ENCODE measurements at regions not wholly inside any gene's neighbourhood (a gene's known extent, or its start where the extent isn't known, plus 50 kb on each side); places are given as distances from the start of the nearest gene placed in this dataset.

- Mint-ChIP-seq H3K36me3 (ENCODE audit: low read depth) (no peaks in the 10 kb centered on the region), H3K4me1 (ENCODE audit: low read depth) (no peaks in the 10 kb centered on the region), H3K4me3 (no peak overlapping the region), H3K27ac (no peak overlapping the region), H3K27me3 (no peaks in the 10 kb centered on the region), H3K9me3 (peaks cover under 1% of the 10 kb centered on the region)
- POLR2A ChIA-PET = no interaction called here
- no peak overlapping the region for H3K4me3 ChIP-seq (ENCODE audit: low read length)
- DNase-seq (no peak), ATAC-seq (ENCODE audit: poor library complexity) (no peak)
- no peak for TF ChIP-seq CTCF (IDR thresholded peaks at IDR 0.05)
- H3K9me3 ChIP-seq (ENCODE audit: control insufficient read depth in 1 of 2, insufficient read depth in 1 of 2, low read length in 2 of 2) = peaks cover 0 to 5% of the 10 kb centered on the region in 2 experiments
- intact Hi-C loops (cut with DNase I, micrococcal nuclease) = no loop called here
- H3K36me3 ChIP-seq (ENCODE audit: insufficient read depth, low read length) = no peaks in the 10 kb centered on the region
- H3K4me1 ChIP-seq (ENCODE audit: insufficient read depth, low read length) = no peaks in the 10 kb centered on the region
- no peak overlapping the region for H3K27ac ChIP-seq (ENCODE audit: low read depth in 1 of 2, low read length in 2 of 2)
- H3K27me3 ChIP-seq (ENCODE audit: control insufficient read depth in 1 of 2, insufficient read depth in 2 of 2, low read length in 2 of 2) = no peaks in the 10 kb centered on the region
- CTCF ChIA-PET = no interaction called here
Measured at GRCh38 chr13:37934339-37935191, 65.0 kb upstream of the TRPC4 start.

DNA sequence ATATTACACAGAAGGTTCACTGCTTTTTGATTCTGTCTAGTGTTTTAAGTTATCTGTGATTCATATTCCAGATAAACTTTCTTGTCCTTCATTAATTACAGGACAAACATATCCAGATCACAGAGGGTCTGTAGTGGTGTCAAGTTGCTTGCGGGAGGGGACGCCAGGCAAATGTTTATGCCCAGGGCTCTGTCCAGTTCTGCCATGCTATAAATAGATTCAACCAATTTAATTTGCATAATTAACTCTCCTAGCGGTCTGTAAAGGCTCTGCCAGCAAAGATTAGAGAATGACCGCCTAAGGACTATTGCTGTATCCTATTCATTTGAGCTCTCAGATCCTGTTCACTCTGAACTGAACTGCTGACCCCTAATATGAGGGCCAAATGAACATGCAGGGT, 59.7 kb upstream of the TRPC4 start:
- H3K36me3 ChIP-seq (ENCODE audit: insufficient read depth, low read length) = no peaks in the 10 kb centered on the region
- Mint-ChIP-seq H3K36me3 (ENCODE audit: low read depth) (no peaks in the 10 kb centered on the region), H3K4me1 (ENCODE audit: low read depth) (no peaks in the 10 kb centered on the region), H3K27ac (no peak overlapping the region), H3K9me3 (peaks cover 2% of the 10 kb centered on the region), H3K4me3 (no peak overlapping the region), H3K27me3 (no peaks in the 10 kb centered on the region)
- H3K27me3 ChIP-seq (ENCODE audit: control insufficient read depth in 1 of 2, insufficient read depth in 2 of 2, low read length in 2 of 2) = no peaks in the 10 kb centered on the region
- intact Hi-C loops (cut with DNase I, micrococcal nuclease) = no loop called here
- CTCF ChIA-PET = no interaction called here
- ATAC-seq (ENCODE audit: poor library complexity) = no peak
- POLR2A ChIA-PET = no interaction called here
- TF ChIP-seq CTCF (IDR thresholded peaks at IDR 0.05) = no peak
- no peak overlapping the region for H3K27ac ChIP-seq (ENCODE audit: low read depth in 1 of 2, low read length in 2 of 2)
- no peak overlapping the region for H3K4me3 ChIP-seq (ENCODE audit: low read length)
- peaks cover 0 to 2% of the 10 kb centered on the region in 2 experiments for H3K9me3 ChIP-seq (ENCODE audit: control insufficient read depth in 1 of 2, insufficient read depth in 1 of 2, low read length in 2 of 2)
- no peak for DNase-seq
- H3K4me1 ChIP-seq (ENCODE audit: insufficient read depth, low read length) = no peaks in the 10 kb centered on the region

DNA sequence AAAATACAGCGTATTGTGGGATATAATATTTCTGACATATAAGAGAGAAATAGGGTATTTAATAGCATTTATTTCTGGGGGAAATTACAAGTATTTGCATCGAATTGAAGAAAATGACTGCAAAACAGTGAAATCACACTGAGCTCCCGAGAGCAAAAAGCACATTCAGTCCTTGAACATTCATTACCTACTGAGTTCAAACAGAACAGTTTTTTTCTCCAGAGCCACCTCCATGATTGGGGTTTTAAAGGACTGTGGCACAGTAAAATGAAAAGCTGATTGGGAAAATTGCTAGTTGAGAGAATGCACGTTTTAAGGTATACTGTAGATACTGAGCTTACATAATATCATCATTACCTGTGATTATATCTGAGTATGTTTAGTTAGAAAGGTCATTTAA, 58.0 kb upstream of the TRPC4 start:
- no peak for TF ChIP-seq CTCF (IDR thresholded peaks at IDR 0.05)

More for the DNA sequence above, 58.0 kb upstream of the TRPC4 start:
- Mint-ChIP-seq H3K4me3 (no peak overlapping the region), H3K27me3 (no peaks in the 10 kb centered on the region), H3K9me3 (peaks cover 2% of the 10 kb centered on the region), H3K27ac (no peak overlapping the region), H3K36me3 (ENCODE audit: low read depth) (no peaks in the 10 kb centered on the region), H3K4me1 (ENCODE audit: low read depth) (no peaks in the 10 kb centered on the region)
- Histone ChIP-seq H3K4me1 (ENCODE audit: insufficient read depth, low read length) (no peaks in the 10 kb centered on the region), H3K9me3 (ENCODE audit: control insufficient read depth in 1 of 2, insufficient read depth in 1 of 2, low read length in 2 of 2) (no peaks in the 10 kb centered on the region), H3K4me3 (ENCODE audit: low read length) (no peak overlapping the region), H3K27me3 (ENCODE audit: control insufficient read depth in 1 of 2, insufficient read depth in 2 of 2, low read length in 2 of 2) (no peaks in the 10 kb centered on the region), H3K36me3 (ENCODE audit: insufficient read depth, low read length) (no peaks in the 10 kb centered on the region), H3K27ac (ENCODE audit: low read depth in 1 of 2, low read length in 2 of 2) (no peak overlapping the region)
- POLR2A ChIA-PET = no interaction called here
- no peak for ATAC-seq (ENCODE audit: poor library complexity)
- no peak for DNase-seq
- intact Hi-C loops (cut with DNase I, micrococcal nuclease) = no loop called here
- CTCF ChIA-PET = no interaction called here

Data from CD4-positive, alpha-beta T cell (primary cell).